Activated CD8-positive, alpha-beta memory T cell treated with anti-CD3 and anti-CD28 coated beads, Interleukin-2, amount 10 ng/mL, durations not matched to agents 7 days and 5 days (primary cell): ENCODE measurements at regions not wholly inside any gene's neighbourhood (a gene's known extent, or its start where the extent isn't known, plus 50 kb on each side); places are given as distances from the start of the nearest gene placed in this dataset.

Experiments used
- ATAC-seq: fragments of 150-1000 bp; cut with Tn5 transposase; one replicate; pipeline ENCODE4 v1.10.0; 2021; ENCODE audit warnings: moderate library complexity
- CTCF ChIA-PET: fragments of 350-600 bp; sonication (Branson Sonifier 250); formaldehyde crosslinking; loops from one replicate; lab custom pipeline; 2021; ENCODE audit warnings: antibody characterized with exemption; lab: Charles Lee
- DNase-seq: peaks from one replicate; pipeline ENCODE4 v3.0.0-alpha.2; 2020
- H3K27ac Mint-ChIP-seq: one replicate; pipeline ENCODE4 v1.8.0; 2021; ENCODE audit warnings: mild to moderate bottlenecking, mixed read lengths
- H3K27me3 Mint-ChIP-seq: one replicate; pipeline ENCODE4 v1.8.0; 2021; ENCODE audit warnings: mixed read lengths
- H3K36me3 Mint-ChIP-seq: one replicate; pipeline ENCODE4 v1.8.0; 2021; ENCODE audit warnings: mild to moderate bottlenecking, mixed read lengths
- H3K4me1 Mint-ChIP-seq: one replicate; pipeline ENCODE4 v1.8.0; 2021; ENCODE audit warnings: mixed read lengths
- H3K4me3 Mint-ChIP-seq: one replicate; pipeline ENCODE4 v1.8.0; 2021; ENCODE audit warnings: mild to moderate bottlenecking, moderate library complexity, mixed read lengths
- H3K9me3 Mint-ChIP-seq: one replicate; pipeline ENCODE4 v1.8.0; 2022; ENCODE audit warnings: low read depth, mixed read lengths

- Mint-ChIP-seq H3K9me3 (no peaks in the 10 kb centered on the region), H3K4me3 (no peak overlapping the region), H3K4me1 (no peaks in the 10 kb centered on the region), H3K36me3 (no peaks in the 10 kb centered on the region), H3K27me3 (no peaks in the 10 kb centered on the region), H3K27ac (no peak overlapping the region)
- ATAC-seq (no peak), DNase-seq (no peak)
- CTCF ChIA-PET = no interaction called here
Observed at GRCh38 chr10:10014846-10015245, 1002.8 kb upstream of the CELF2 start.

DNA sequence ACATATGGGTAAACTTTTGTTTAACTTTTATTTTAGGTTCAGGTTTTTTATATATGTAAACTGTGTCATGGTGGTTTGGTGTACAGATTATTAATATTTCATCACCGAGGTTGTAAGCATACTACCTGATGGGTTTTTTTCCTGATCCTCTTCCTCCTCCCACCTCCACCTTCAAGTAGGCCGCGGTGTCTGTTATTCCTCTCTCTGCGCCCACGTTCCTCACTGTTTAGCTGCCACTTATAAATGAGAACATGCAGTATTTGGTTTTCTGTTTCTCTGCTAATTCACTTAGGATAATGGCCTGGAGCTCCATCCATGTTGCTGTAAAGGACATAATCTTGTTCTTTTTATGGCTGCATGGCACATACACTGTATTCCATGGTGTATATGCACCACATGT, 1000.0 kb upstream of the CELF2 start:
- H3K27me3 Mint-ChIP-seq = no peaks in the 10 kb centered on the region
- DNase-seq (no peak), ATAC-seq (no peak)
- no peak overlapping the region for H3K27ac Mint-ChIP-seq
- CTCF ChIA-PET = no interaction called here
- no peaks in the 10 kb centered on the region for H3K4me1 Mint-ChIP-seq
- H3K9me3 Mint-ChIP-seq = peaks cover 2% of the 10 kb centered on the region
- no peaks in the 10 kb centered on the region for H3K36me3 Mint-ChIP-seq
- no peak overlapping the region for H3K4me3 Mint-ChIP-seq

DNA sequence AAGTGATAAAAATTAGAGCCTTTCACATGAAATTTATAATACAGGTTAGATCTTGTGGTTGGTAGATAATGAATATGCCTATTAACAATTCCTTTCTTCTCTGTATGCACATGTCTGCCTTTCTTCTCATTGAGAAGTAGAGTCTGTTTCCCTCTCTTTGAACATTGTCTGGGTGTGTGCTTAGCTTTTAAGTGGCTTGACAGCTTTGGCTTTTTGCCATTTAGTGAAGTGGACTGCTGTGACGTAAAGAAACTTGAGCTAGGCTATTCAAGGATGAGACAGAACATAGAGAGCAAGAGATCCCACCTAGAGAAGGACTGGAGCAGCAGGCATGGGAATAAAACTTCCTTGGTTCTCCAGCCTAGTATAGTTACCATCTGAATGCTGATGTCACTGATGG, 996.7 kb upstream of the CELF2 start:
- Mint-ChIP-seq H3K4me1 (no peaks in the 10 kb centered on the region), H3K27me3 (no peaks in the 10 kb centered on the region), H3K27ac (no peak overlapping the region), H3K36me3 (no peaks in the 10 kb centered on the region), H3K4me3 (no peak overlapping the region), H3K9me3 (peaks cover 2% of the 10 kb centered on the region)
- ATAC-seq = no peak
- DNase-seq = no peak
- CTCF ChIA-PET = no interaction called here

GRCh38 chr10:10032991-10033390, 984.7 kb upstream of the CELF2 start:
- H3K4me3 Mint-ChIP-seq = no peak overlapping the region
- CTCF ChIA-PET = no interaction called here
- DNase-seq = no peak
- no peaks in the 10 kb centered on the region for H3K4me1 Mint-ChIP-seq
- ATAC-seq = no peak
- H3K9me3 Mint-ChIP-seq = peaks cover 5% of the 10 kb centered on the region
- H3K36me3 Mint-ChIP-seq = no peaks in the 10 kb centered on the region
- H3K27ac Mint-ChIP-seq = no peak overlapping the region
- no peaks in the 10 kb centered on the region for H3K27me3 Mint-ChIP-seq

DNA sequence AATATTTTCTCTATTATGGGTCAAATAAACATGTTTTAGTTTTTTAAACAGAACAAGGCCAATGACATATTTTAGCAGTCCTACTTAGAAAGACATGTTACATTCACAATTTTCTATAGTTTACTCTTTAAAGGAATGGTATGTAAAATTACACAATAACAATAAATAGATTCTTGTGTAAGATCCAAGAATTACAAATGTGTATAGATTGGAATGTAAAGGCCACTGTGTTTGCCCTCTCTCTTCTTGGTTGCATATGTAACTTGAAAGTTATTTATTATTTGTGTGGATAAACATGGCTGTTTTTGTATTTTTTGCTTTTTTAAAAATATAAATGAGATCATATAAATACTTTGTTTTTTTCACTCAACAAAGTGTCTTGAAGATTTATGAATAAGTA, 979.3 kb upstream of the CELF2 start:
- Mint-ChIP-seq H3K36me3 (no peaks in the 10 kb centered on the region), H3K27me3 (no peaks in the 10 kb centered on the region), H3K4me1 (no peaks in the 10 kb centered on the region), H3K4me3 (no peak overlapping the region), H3K27ac (no peak overlapping the region), H3K9me3 (peaks cover 2% of the 10 kb centered on the region)
- DNase-seq (no peak), ATAC-seq (no peak)
- CTCF ChIA-PET = no interaction called here

GRCh38 chr10:10039595-10039994, 978.1 kb upstream of the CELF2 start:
- Mint-ChIP-seq H3K4me1 (no peaks in the 10 kb centered on the region), H3K27me3 (no peaks in the 10 kb centered on the region), H3K36me3 (no peaks in the 10 kb centered on the region), H3K4me3 (no peak overlapping the region), H3K9me3 (peaks cover 2% of the 10 kb centered on the region), H3K27ac (no peak overlapping the region)
- CTCF ChIA-PET = no interaction called here
- DNase-seq (no peak), ATAC-seq (no peak)

DNA sequence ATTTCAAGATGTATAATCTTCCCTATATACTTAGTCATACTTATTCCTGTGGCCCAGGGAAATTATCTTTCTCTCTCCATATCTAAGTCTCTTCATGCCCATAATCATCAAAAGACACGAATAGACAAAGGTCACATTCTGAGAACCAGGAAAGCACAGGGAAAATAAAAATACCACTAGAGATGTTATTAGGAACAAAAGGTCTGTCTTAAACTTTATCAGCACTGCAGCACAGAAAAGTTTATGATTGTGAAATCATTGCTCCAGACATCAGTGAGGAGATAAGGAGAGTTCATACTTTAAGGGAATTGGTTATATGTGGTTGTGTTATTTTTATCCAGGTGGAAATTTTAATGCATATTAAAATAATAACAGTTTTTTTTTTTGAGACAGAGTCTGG, 974.6 kb upstream of the CELF2 start:
- H3K4me1 Mint-ChIP-seq = no peaks in the 10 kb centered on the region
- DNase-seq = no peak
- peaks cover 4% of the 10 kb centered on the region for H3K9me3 Mint-ChIP-seq
- no peak for ATAC-seq
- H3K27ac Mint-ChIP-seq = no peak overlapping the region
- CTCF ChIA-PET = no interaction called here
- no peaks in the 10 kb centered on the region for H3K36me3 Mint-ChIP-seq
- no peaks in the 10 kb centered on the region for H3K27me3 Mint-ChIP-seq
- no peak overlapping the region for H3K4me3 Mint-ChIP-seq

- ATAC-seq = no peak
- H3K9me3 Mint-ChIP-seq = peaks cover 4% of the 10 kb centered on the region
Observed at GRCh38 chr10:10044922-10045764, 972.5 kb upstream of the CELF2 start.

DNA sequence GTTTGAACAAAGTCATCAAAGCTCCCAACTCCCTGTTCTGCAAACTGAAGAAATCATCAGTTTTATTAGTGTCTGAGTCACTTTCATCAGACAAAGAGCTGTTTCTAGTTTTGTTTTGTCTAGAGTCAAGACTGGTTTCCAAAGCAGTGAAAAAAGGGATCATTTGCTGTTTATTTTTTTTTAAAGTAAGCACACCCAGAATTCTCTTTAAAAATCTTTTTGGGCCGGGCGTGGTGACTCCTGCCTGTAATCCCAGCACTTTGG, 972.0 kb upstream of the CELF2 start:
- DNase-seq = no peak
- no peak for ATAC-seq
- Mint-ChIP-seq H3K27me3 (no peaks in the 10 kb centered on the region), H3K4me1 (no peaks in the 10 kb centered on the region), H3K36me3 (no peaks in the 10 kb centered on the region), H3K4me3 (no peak overlapping the region), H3K27ac (no peak overlapping the region), H3K9me3 (peaks cover 4% of the 10 kb centered on the region)
- CTCF ChIA-PET = no interaction called here

More at GRCh38 chr10:10044922-10045764, 972.5 kb upstream of the CELF2 start:
- Mint-ChIP-seq H3K36me3 (no peaks in the 10 kb centered on the region), H3K4me3 (no peak overlapping the region), H3K27me3 (no peaks in the 10 kb centered on the region), H3K27ac (no peak overlapping the region), H3K4me1 (no peaks in the 10 kb centered on the region)
- no peak for DNase-seq
- CTCF ChIA-PET = no interaction called here

DNA sequence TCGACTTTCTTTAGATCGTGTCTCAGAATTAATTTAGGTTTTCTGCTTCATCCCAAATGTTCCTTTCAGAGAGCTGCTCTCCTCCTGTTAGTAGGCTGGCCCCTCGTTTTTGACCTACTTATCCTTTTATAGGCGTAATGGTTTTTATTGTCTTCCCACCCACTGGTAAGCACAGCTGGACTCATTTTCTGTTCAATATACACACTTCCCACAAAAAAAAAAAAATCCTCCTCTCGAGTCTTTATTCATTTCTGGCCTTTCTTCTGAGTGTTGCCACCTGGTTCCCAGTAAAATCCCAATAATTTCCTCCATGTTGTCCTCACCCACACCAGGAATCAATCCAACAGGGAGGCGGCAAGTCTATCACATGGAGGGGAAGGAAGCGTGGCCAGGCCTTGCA, 970.2 kb upstream of the CELF2 start:
- H3K9me3 Mint-ChIP-seq = peaks cover 4% of the 10 kb centered on the region
- H3K4me1 Mint-ChIP-seq = no peaks in the 10 kb centered on the region
- DNase-seq (no peak), ATAC-seq (no peak)
- no peak overlapping the region for H3K27ac Mint-ChIP-seq
- no peaks in the 10 kb centered on the region for H3K27me3 Mint-ChIP-seq
- CTCF ChIA-PET = no interaction called here
- no peak overlapping the region for H3K4me3 Mint-ChIP-seq
- no peaks in the 10 kb centered on the region for H3K36me3 Mint-ChIP-seq

DNA sequence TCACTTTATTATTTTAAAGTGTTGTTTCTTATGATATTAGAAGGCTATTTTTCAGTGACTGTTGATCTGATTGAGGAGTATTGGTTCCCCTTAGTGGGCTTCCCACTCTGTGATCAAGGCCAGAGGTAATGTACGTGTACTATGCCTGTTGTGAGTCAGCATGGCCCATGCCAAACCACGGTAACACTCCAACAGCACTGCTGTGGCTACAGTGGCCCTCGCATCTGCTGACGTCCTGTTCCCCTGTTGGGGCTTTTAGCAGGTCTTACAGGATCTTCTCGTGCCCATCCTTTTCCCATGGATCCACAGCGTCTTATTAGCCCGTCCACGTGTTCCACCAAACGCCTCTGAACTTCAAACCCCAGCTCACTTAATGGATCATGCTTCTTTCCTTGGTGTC, 964.6 kb upstream of the CELF2 start:
- Mint-ChIP-seq H3K36me3 (no peaks in the 10 kb centered on the region), H3K4me1 (no peaks in the 10 kb centered on the region), H3K27me3 (no peaks in the 10 kb centered on the region), H3K27ac (no peak overlapping the region), H3K4me3 (no peak overlapping the region), H3K9me3 (no peaks in the 10 kb centered on the region)
- DNase-seq (no peak), ATAC-seq (no peak)
- CTCF ChIA-PET = no interaction called here

GRCh38 chr10:10054466-10054865, 963.2 kb upstream of the CELF2 start:
- H3K36me3 Mint-ChIP-seq = no peaks in the 10 kb centered on the region
- no peaks in the 10 kb centered on the region for H3K4me1 Mint-ChIP-seq
- no peak for DNase-seq
- CTCF ChIA-PET = no interaction called here
- H3K27me3 Mint-ChIP-seq = no peaks in the 10 kb centered on the region
- no peak overlapping the region for H3K27ac Mint-ChIP-seq
- no peak for ATAC-seq
- H3K4me3 Mint-ChIP-seq = no peak overlapping the region
- H3K9me3 Mint-ChIP-seq = no peaks in the 10 kb centered on the region

DNA sequence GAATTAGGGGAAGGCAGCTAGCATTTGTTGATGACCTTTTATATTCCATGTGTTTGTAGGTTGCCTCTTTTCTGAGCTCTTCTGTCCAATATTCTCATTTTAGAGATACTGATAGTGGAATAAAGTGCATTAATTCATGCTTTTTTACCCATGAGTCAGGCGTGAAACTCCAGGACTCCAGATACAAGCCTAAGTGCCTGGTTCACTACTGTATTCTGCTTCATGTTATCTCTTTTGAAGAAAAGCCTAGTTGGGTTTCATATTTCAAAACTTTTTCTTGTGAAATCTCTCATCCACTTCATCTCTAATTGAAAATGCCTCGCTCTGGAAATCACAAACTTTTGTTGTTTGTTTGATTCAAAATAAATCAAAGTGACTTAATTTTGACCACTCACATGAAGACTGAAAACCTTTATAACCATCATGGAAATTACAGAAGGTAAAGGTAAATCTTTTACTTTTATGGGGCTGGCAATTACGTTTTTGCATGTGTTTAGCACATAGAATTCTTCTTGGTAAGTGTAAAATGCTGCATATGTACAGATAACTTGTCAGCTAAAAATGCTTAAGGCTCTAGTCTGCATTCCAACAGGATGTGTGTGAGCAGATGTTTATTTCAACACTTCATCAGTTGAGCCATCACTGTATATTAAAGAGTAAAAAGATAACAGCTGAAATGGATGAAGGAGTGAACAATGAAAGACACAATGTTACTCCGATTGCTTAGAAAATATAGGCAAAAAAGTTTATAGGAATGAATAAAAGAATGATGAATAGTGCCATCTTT, 961.8 kb upstream of the CELF2 start:
- no peaks in the 10 kb centered on the region for H3K36me3 Mint-ChIP-seq
- DNase-seq = no peak
- no peak overlapping the region for H3K27ac Mint-ChIP-seq
- H3K4me1 Mint-ChIP-seq = no peaks in the 10 kb centered on the region
- no peak overlapping the region for H3K4me3 Mint-ChIP-seq
- H3K9me3 Mint-ChIP-seq = no peaks in the 10 kb centered on the region
- H3K27me3 Mint-ChIP-seq = no peaks in the 10 kb centered on the region
- CTCF ChIA-PET = no interaction called here
- no peak for ATAC-seq

DNA sequence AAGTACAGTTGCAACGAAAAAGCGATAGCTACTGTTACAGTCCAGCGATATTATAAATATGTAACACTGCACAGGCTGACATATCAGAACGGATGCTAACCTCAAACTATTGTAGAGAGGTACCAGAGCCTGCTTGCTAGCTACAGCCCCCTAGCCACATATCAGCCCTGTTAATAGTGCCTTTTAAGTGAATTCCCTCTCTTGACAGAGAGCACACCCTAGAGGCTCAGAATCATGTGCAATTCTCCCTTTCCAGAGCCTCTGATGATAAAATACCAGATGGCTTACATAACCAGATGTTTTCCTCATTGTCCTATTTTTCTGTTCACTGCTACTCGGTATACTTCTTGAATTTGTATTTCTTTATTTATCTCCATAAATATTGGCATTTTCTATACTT, 960.7 kb upstream of the CELF2 start:
- no peak for ATAC-seq
- Mint-ChIP-seq H3K4me3 (no peak overlapping the region), H3K27ac (no peak overlapping the region), H3K27me3 (no peaks in the 10 kb centered on the region), H3K9me3 (no peaks in the 10 kb centered on the region), H3K4me1 (no peaks in the 10 kb centered on the region), H3K36me3 (no peaks in the 10 kb centered on the region)
- CTCF ChIA-PET = no interaction called here
- DNase-seq = no peak
